CD14-positive monocyte (primary cell): ENCODE measurements at regions not wholly inside any gene's neighbourhood (a gene's known extent, or its start where the extent isn't known, plus 50 kb on each side); places are given as distances from the start of the nearest gene placed in this dataset.

ENCODE experiments used
- DNase-seq, 3 donors: peaks; one replicate each; pipeline ENCODE4 v3.0.0-alpha.2; 2011 to 2022
- H2AFZ ChIP-seq: 2 replicates; pipeline ENCODE4 v1.6.0; 2012; ENCODE audit warnings: mild to moderate bottlenecking, low read depth, low read length, inconsistent platforms; ENCODE audit not compliant: insufficient read depth, poor library complexity, severe bottlenecking
- H3K27ac ChIP-seq, 2 donors: 1 replicate in 1 of 2; 2 replicates in 1 of 2; pipeline ENCODE4 v1.5.1; 2012 to 2013; ENCODE audit warnings: low read length in 2 of 2, control low read depth in 1 of 2, inconsistent platforms in 1 of 2, low read depth in 1 of 2, mild to moderate bottlenecking in 1 of 2
- H3K27me3 ChIP-seq, 2 donors: one replicate each; pipeline versions ENCODE4 v1.6.0 to v1.6.1; 2011 to 2013; ENCODE audit warnings: low read length in 2 of 2; ENCODE audit not compliant: control insufficient read depth in 2 of 2, insufficient read depth in 2 of 2
- H3K36me3 ChIP-seq, 2 donors: replicated peaks in 1 of 2; 1 replicate in 1 of 2; 2 replicates in 1 of 2; pipeline versions ENCODE4 v1.5.1 to v1.6.1; 2012 to 2013; ENCODE audit warnings: low read length in 2 of 2, control low read depth in 1 of 2, inconsistent platforms in 1 of 2, mild to moderate bottlenecking in 1 of 2; ENCODE audit not compliant: insufficient read depth in 2 of 2, control insufficient read depth in 1 of 2
- H3K4me1 ChIP-seq, 2 donors: 1 replicate in 1 of 2; 2 replicates in 1 of 2; pipeline versions ENCODE4 v1.5.1 to v1.6.1; 2012 to 2013; ENCODE audit warnings: low read length in 2 of 2, control low read depth in 1 of 2, inconsistent platforms in 1 of 2, mild to moderate bottlenecking in 1 of 2, moderate library complexity in 1 of 2; ENCODE audit not compliant: insufficient read depth in 2 of 2, control insufficient read depth in 1 of 2
- H3K4me2 ChIP-seq: replicated peaks from 2 replicates; pipeline ENCODE3; 2012; ENCODE audit warnings: low read length, moderate library complexity, mild to moderate bottlenecking; ENCODE audit not compliant: poor library complexity, severe bottlenecking; ENCODE audit errors: extremely low read depth
- H3K4me3 ChIP-seq, 3 experiments: fragments of 200-600 bp in 1 of 3; sonication (generic) in 1 of 3; replicated peaks in 1 of 3; 1 replicate in 2 of 3; 2 replicates in 1 of 3; pipeline ENCODE4 v1.5.1; 2011 to 2013; ENCODE audit warnings: low read length in 3 of 3, mild to moderate bottlenecking in 3 of 3, control low read depth in 2 of 3, low read depth in 2 of 3, inconsistent platforms in 1 of 3, moderate library complexity in 1 of 3
- H3K79me2 ChIP-seq: 2 replicates; pipeline ENCODE4 v1.6.0; 2012; ENCODE audit warnings: mild to moderate bottlenecking, control low read depth, inconsistent platforms, low read length, moderate library complexity; ENCODE audit not compliant: insufficient read depth
- H3K9ac ChIP-seq: 2 replicates; pipeline ENCODE4 v1.6.0; 2017; ENCODE audit warnings: low read length, mild to moderate bottlenecking; ENCODE audit not compliant: insufficient read depth, poor library complexity, severe bottlenecking
- H3K9me3 ChIP-seq, 2 donors: replicated peaks in 1 of 2; 1 replicate in 1 of 2; 2 replicates in 1 of 2; pipeline versions ENCODE4 v1.5.1 to v1.6.1; 2012 to 2013; ENCODE audit warnings: low read length in 2 of 2, control low read depth in 1 of 2; ENCODE audit not compliant: control insufficient read depth in 1 of 2, insufficient read depth in 1 of 2
- H4K20me1 ChIP-seq: 2 replicates; pipeline ENCODE4 v1.6.0; 2012; ENCODE audit warnings: mild to moderate bottlenecking, low read length, control low read depth, moderate library complexity; ENCODE audit not compliant: insufficient read depth
- H3K27ac Mint-ChIP-seq, 7 donors: one replicate each; pipeline ENCODE4 v1.8.0; 2020; ENCODE audit warnings: mild to moderate bottlenecking in 7 of 7, mixed read lengths in 7 of 7, moderate library complexity in 6 of 7, inconsistent platforms in 2 of 7
- H3K27me3 Mint-ChIP-seq, 3 donors: one replicate each; pipeline ENCODE4 v1.8.0; 2021 to 2022; ENCODE audit warnings: low read depth in 3 of 3, mild to moderate bottlenecking in 3 of 3, mixed read lengths in 3 of 3, moderate library complexity in 3 of 3, inconsistent platforms in 1 of 3
- H3K36me3 Mint-ChIP-seq, 2 donors: one replicate each; pipeline ENCODE4 v1.8.0; 2020; ENCODE audit warnings: mixed read lengths in 2 of 2, inconsistent platforms in 1 of 2, mild to moderate bottlenecking in 1 of 2
- H3K4me1 Mint-ChIP-seq: one replicate; pipeline ENCODE4 v1.8.0; 2020; ENCODE audit warnings: mild to moderate bottlenecking, mixed read lengths
- H3K4me3 Mint-ChIP-seq, 2 donors: one replicate each; pipeline ENCODE4 v1.8.0; 2020; ENCODE audit warnings: mild to moderate bottlenecking in 2 of 2, mixed read lengths in 2 of 2, moderate library complexity in 1 of 2
- H3K9me3 Mint-ChIP-seq, 7 donors: one replicate each; pipeline ENCODE4 v1.8.0; 2020 to 2022; ENCODE audit warnings: mixed read lengths in 7 of 7, mild to moderate bottlenecking in 6 of 7, moderate library complexity in 6 of 7, inconsistent platforms in 2 of 7
- WGBS: methylation state at CpG from one replicate; pipeline ENCODE4 v1.1.5; 2013; ENCODE audit warnings: missing lambda C conversion rate; ENCODE audit not compliant: insufficient coverage; 5-methylcytosine and 5-hydroxymethylcytosine counted together
- intact Hi-C, 2 donors: fragments of 100-400 bp; cut with micrococcal nuclease; formaldehyde crosslinking; loops; one replicate each; pipeline versions ENCODE4 v1.15.0 to v1.15.1; 2023
- TF ChIP-seq, protein P1 (sequence below): fragments of 200-600 bp; IDR thresholded peaks from one replicate; pipeline ENCODE4 v1.8.0; 2022; ENCODE audit warnings: antibody characterized with exemption, mild to moderate bottlenecking

DNA sequence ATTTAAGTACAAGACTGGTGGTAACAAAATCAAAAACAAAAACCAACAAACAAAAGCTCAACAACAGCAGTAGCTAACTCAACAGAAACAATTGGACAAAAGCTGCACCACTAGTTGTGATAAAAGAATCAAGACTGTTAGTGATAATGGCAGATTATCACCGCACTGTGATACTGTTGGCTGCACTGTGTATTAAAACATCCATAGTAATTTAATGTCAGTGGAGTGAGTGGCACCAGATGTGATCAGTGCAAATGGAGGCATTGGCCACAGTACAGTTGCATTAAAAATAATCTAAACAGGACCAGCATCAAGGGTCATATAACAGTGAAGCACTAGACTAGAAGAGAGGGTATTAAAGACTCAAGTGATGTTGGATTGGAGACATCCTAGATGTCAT is 1341.3 kb downstream of the MRPL39 start:
- Histone ChIP-seq H3K27me3 (no peaks in the 10 kb centered on the region), H3K4me1 (no peaks in the 10 kb centered on the region), H2AFZ (no peak overlapping the region), H3K36me3 (no peaks in the 10 kb centered on the region), H3K79me2 (no peaks in the 10 kb centered on the region), H3K9me3 (no peaks in the 10 kb centered on the region), H3K4me2 (no peak overlapping the region), H3K9ac (no peak overlapping the region), H3K27ac (no peak overlapping the region), H4K20me1 (no peaks in the 10 kb centered on the region), H3K4me3 (no peak overlapping the region)
- TF ChIP-seq, protein P1, sequence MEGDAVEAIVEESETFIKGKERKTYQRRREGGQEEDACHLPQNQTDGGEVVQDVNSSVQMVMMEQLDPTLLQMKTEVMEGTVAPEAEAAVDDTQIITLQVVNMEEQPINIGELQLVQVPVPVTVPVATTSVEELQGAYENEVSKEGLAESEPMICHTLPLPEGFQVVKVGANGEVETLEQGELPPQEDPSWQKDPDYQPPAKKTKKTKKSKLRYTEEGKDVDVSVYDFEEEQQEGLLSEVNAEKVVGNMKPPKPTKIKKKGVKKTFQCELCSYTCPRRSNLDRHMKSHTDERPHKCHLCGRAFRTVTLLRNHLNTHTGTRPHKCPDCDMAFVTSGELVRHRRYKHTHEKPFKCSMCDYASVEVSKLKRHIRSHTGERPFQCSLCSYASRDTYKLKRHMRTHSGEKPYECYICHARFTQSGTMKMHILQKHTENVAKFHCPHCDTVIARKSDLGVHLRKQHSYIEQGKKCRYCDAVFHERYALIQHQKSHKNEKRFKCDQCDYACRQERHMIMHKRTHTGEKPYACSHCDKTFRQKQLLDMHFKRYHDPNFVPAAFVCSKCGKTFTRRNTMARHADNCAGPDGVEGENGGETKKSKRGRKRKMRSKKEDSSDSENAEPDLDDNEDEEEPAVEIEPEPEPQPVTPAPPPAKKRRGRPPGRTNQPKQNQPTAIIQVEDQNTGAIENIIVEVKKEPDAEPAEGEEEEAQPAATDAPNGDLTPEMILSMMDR = no peak
- Mint-ChIP-seq H3K36me3 (no peaks in the 10 kb centered on the region), H3K4me1 (no peaks in the 10 kb centered on the region), H3K27me3 (no peaks in the 10 kb centered on the region), H3K27ac (no peak overlapping the region), H3K9me3 (peaks cover 0 to 5% (median 2%) of the 10 kb centered on the region in 7 donors), H3K4me3 (no peak overlapping the region)
- intact Hi-C loops = no loop called here
- DNase-seq = no peak
- WGBS = no CpG with 5 or more reads among the region's 1 CpG

GRCh38 chr21:24260751-24261150 is 1346.5 kb downstream of the MRPL39 start:
- Histone ChIP-seq H4K20me1 (no peaks in the 10 kb centered on the region), H3K9ac (no peak overlapping the region), H3K4me2 (no peak overlapping the region), H3K4me1 (no peaks in the 10 kb centered on the region), H3K36me3 (no peaks in the 10 kb centered on the region), H2AFZ (no peak overlapping the region), H3K9me3 (no peaks in the 10 kb centered on the region), H3K79me2 (no peaks in the 10 kb centered on the region), H3K4me3 (no peak overlapping the region), H3K27me3 (no peaks in the 10 kb centered on the region), H3K27ac (no peak overlapping the region)
- no peak overlapping the region for H3K4me3 Mint-ChIP-seq
- TF ChIP-seq, protein P1 = no peak
- H3K27me3 Mint-ChIP-seq = no peaks in the 10 kb centered on the region
- H3K4me1 Mint-ChIP-seq = no peaks in the 10 kb centered on the region
- 83% methylated on average over 1 of the region's 3 CpGs for WGBS
- no peak for DNase-seq
- no peaks in the 10 kb centered on the region for H3K36me3 Mint-ChIP-seq
- no peak overlapping the region for H3K27ac Mint-ChIP-seq
- H3K9me3 Mint-ChIP-seq = peaks cover 0 to 10% (median 2%) of the 10 kb centered on the region in 7 donors
- intact Hi-C loops = no loop called here
